HG03571 (cell line): ENCODE measurements at regions not wholly inside any gene's neighbourhood (a gene's known extent, or its start where the extent isn't known, plus 50 kb on each side); places are given as distances from the start of the nearest gene placed in this dataset.
"Not testable (repeated sequence)": the region's sequence is repeated elsewhere in the genome, so short reads cannot be mapped to it uniquely, and the experiment has no call there.

Experiments
- ATAC-seq: cut with Tn5 transposase; IDR thresholded peaks from one replicate; pipeline ENCODE4 v1.9.1; 2021; ENCODE audit not compliant: unreplicated experiment

GRCh38 chr12:58678753-58679152 is 241.6 kb downstream of the LRIG3 start:
- no peak for ATAC-seq

- no peak for ATAC-seq
Observed at GRCh38 chr12:58681730-58682129, 238.6 kb downstream of the LRIG3 start.

- ATAC-seq, result no peak
Observed at GRCh38 chr12:58695263-58695662, 225.0 kb downstream of the LRIG3 start.

- ATAC-seq, result no peak
Observed at GRCh38 chr12:58701536-58701935, 218.8 kb downstream of the LRIG3 start.

- ATAC-seq, result no peak
Observed at GRCh38 chr12:58703866-58704265, 216.4 kb downstream of the LRIG3 start.

- ATAC-seq, result not testable (repeated sequence)
Observed at GRCh38 chr12:58704770-58705169, 215.5 kb downstream of the LRIG3 start.

GRCh38 chr12:58710901-58711300 is 209.4 kb downstream of the LRIG3 start:
- no peak for ATAC-seq

GRCh38 chr12:58711974-58712373 is 208.3 kb downstream of the LRIG3 start:
- no peak for ATAC-seq

GRCh38 chr12:58712976-58713375 is 207.3 kb downstream of the LRIG3 start:
- ATAC-seq, result no peak

- ATAC-seq, result no peak
Observed at GRCh38 chr12:58719161-58719560, 201.1 kb downstream of the LRIG3 start.

- ATAC-seq, result no peak
Observed at GRCh38 chr12:58720421-58720820, 199.9 kb downstream of the LRIG3 start.

- no peak for ATAC-seq
Observed at GRCh38 chr12:58725400-58726105, 194.8 kb downstream of the LRIG3 start.

- no peak for ATAC-seq
Observed at GRCh38 chr12:58727521-58727920, 192.8 kb downstream of the LRIG3 start.

- no peak for ATAC-seq
Observed at GRCh38 chr12:58728397-58728796, 191.9 kb downstream of the LRIG3 start.

- no peak for ATAC-seq
Observed at GRCh38 chr12:58731096-58731495, 189.2 kb downstream of the LRIG3 start.

GRCh38 chr12:58732894-58733293 is 187.4 kb downstream of the LRIG3 start:
- ATAC-seq, result no peak

- ATAC-seq, result no peak
Observed at GRCh38 chr12:58741226-58741625, 179.1 kb downstream of the LRIG3 start.

- ATAC-seq, result no peak
Observed at GRCh38 chr12:58745348-58746125, 174.8 kb downstream of the LRIG3 start.

GRCh38 chr12:58747533-58747932 is 172.8 kb downstream of the LRIG3 start:
- no peak for ATAC-seq

GRCh38 chr12:58750484-58750883 is 169.8 kb downstream of the LRIG3 start:
- ATAC-seq, result no peak

GRCh38 chr12:58757422-58757821 is 162.9 kb downstream of the LRIG3 start:
- ATAC-seq, result no peak

- ATAC-seq, result not testable (repeated sequence)
Observed at GRCh38 chr12:58759745-58760144, 160.6 kb downstream of the LRIG3 start.
